OCI-LY1 (cell line): ENCODE measurements at regions not wholly inside any gene's neighbourhood (a gene's known extent, or its start where the extent isn't known, plus 50 kb on each side); places are given as distances from the start of the nearest gene placed in this dataset.

Experiments
- H2AFZ ChIP-seq: fragments of 200-600 bp; sonication (generic), shearing (Covaris generic); 2 replicates; pipeline ENCODE4 v1.6.0; 2014; ENCODE audit warnings: antibody characterized with exemption, mild to moderate bottlenecking, low read length
- H3F3A ChIP-seq: fragments of 200-600 bp; sonication (generic), shearing (Covaris generic); 2 replicates; pipeline ENCODE4 v1.6.0; 2014; ENCODE audit warnings: mild to moderate bottlenecking, antibody characterized with exemption, low read length, moderate library complexity; ENCODE audit not compliant: insufficient read depth
- H3K27ac ChIP-seq: fragments of 200-600 bp; sonication (generic); 2 replicates; pipeline ENCODE4 v1.5.1; 2014; ENCODE audit warnings: low read length, mixed run types, mild to moderate bottlenecking, low read depth; ENCODE audit not compliant: poor library complexity, severe bottlenecking
- H3K27me3 ChIP-seq: fragments of 200-600 bp; sonication (generic); 2 replicates; pipeline ENCODE4 v1.6.0; 2014; ENCODE audit warnings: antibody characterized with exemption, mild to moderate bottlenecking, low read length, moderate library complexity; ENCODE audit not compliant: insufficient read depth
- H3K36me3 ChIP-seq: fragments of 200-600 bp; sonication (generic); 2 replicates; pipeline ENCODE4 v1.6.1; 2014; ENCODE audit warnings: mild to moderate bottlenecking, antibody characterized with exemption, low read length, moderate library complexity, mixed read lengths; ENCODE audit not compliant: insufficient read depth
- H3K4me1 ChIP-seq: fragments of 200-600 bp; sonication (generic); 2 replicates; pipeline ENCODE4 v1.5.1; 2014; ENCODE audit warnings: mild to moderate bottlenecking, low read length, moderate library complexity; ENCODE audit not compliant: insufficient read depth, severe bottlenecking
- H3K4me2 ChIP-seq: fragments of 200-600 bp; sonication (generic), shearing (Covaris generic); 2 replicates; pipeline ENCODE4 v1.6.1; 2014; ENCODE audit warnings: low read length
- H3K4me3 ChIP-seq: fragments of 200-600 bp; sonication (generic); 2 replicates; pipeline ENCODE4 v1.5.1; 2014; ENCODE audit warnings: low read length, low read depth, mild to moderate bottlenecking, mixed read lengths; ENCODE audit not compliant: poor library complexity, severe bottlenecking
- H3K79me2 ChIP-seq: fragments of 200-600 bp; shearing (Covaris generic); 2 replicates; pipeline ENCODE4 v1.6.1; 2016; ENCODE audit warnings: mixed run types, low read length, mixed read lengths; ENCODE audit not compliant: insufficient read depth
- H3K9ac ChIP-seq: fragments of 200-600 bp; sonication (generic), shearing (Covaris generic); 2 replicates; pipeline ENCODE4 v1.6.1; 2014; ENCODE audit warnings: mild to moderate bottlenecking, low read length, mixed read lengths
- H3K9me2 ChIP-seq: fragments of 200-600 bp; sonication (generic), shearing (Covaris generic); 2 replicates; pipeline ENCODE4 v1.6.1; 2014; ENCODE audit warnings: low read depth, mild to moderate bottlenecking, low read length, mixed read lengths
- H3K9me3 ChIP-seq: fragments of 200-600 bp; shearing (Covaris generic); 2 replicates; pipeline ENCODE4 v1.6.1; 2014; ENCODE audit warnings: low read length, mixed read lengths
- H4K20me1 ChIP-seq: fragments of 200-600 bp; sonication (generic), shearing (Covaris generic); 2 replicates; pipeline ENCODE4 v1.6.0; 2016; ENCODE audit warnings: mild to moderate bottlenecking, low read length; ENCODE audit not compliant: insufficient read depth
- EZH2 ChIP-seq: fragments of 200-600 bp; sonication (generic), shearing (Covaris generic); IDR thresholded peaks from 2 replicates; pipeline ENCODE4 v1.8.0; 2017; ENCODE audit warnings: borderline replicate concordance, mixed run types, mild to moderate bottlenecking, antibody characterized with exemption, low read length, moderate library complexity, mixed read lengths
- TF ChIP-seq, protein P1 (sequence below): fragments of 200-600 bp; sonication (generic), shearing (Covaris generic); IDR thresholded peaks from 2 replicates; pipeline ENCODE4 v1.5.1; 2017; ENCODE audit warnings: mild to moderate bottlenecking, antibody characterized with exemption, low read length, moderate library complexity, mixed read lengths

- Histone ChIP-seq H3K79me2 (no peaks in the 10 kb centered on the region), H3K27ac (no peak overlapping the region), H3K9me3 (no peaks in the 10 kb centered on the region), H4K20me1 (no peaks in the 10 kb centered on the region), H2AFZ (no peak overlapping the region), H3K36me3 (no peaks in the 10 kb centered on the region), H3K9ac (no peak overlapping the region), H3F3A (no peaks in the 10 kb centered on the region), H3K9me2 (no peaks in the 10 kb centered on the region), H3K27me3 (no peaks in the 10 kb centered on the region), H3K4me1 (no peaks in the 10 kb centered on the region), H3K4me3 (no peak overlapping the region), H3K4me2 (no peak overlapping the region)
- TF ChIP-seq, protein P1, sequence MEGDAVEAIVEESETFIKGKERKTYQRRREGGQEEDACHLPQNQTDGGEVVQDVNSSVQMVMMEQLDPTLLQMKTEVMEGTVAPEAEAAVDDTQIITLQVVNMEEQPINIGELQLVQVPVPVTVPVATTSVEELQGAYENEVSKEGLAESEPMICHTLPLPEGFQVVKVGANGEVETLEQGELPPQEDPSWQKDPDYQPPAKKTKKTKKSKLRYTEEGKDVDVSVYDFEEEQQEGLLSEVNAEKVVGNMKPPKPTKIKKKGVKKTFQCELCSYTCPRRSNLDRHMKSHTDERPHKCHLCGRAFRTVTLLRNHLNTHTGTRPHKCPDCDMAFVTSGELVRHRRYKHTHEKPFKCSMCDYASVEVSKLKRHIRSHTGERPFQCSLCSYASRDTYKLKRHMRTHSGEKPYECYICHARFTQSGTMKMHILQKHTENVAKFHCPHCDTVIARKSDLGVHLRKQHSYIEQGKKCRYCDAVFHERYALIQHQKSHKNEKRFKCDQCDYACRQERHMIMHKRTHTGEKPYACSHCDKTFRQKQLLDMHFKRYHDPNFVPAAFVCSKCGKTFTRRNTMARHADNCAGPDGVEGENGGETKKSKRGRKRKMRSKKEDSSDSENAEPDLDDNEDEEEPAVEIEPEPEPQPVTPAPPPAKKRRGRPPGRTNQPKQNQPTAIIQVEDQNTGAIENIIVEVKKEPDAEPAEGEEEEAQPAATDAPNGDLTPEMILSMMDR = no peak
- no peak for TF ChIP-seq EZH2
Observed at GRCh38 chr3:80190051-80190450, 422.3 kb upstream of the ROBO1 start.

DNA sequence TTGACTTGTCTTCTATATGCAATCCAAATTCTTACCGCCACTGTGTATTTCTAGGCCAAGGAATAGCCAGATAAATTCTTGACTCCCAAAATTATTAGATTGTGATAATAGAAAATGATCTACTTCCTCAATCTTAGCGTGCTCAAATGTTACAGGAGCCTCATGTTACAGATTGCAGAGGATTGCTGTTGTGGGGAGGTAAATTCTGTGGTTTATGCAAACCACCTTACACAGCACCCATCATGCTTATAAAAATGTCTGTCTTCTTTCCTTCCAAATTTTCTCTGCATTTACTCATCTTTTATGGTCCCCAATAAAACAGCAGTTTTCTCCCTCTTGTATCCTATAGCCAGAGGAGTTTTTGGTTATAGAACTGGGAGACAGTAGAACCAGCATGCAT lies 420.2 kb upstream of the ROBO1 start:
- Histone ChIP-seq H3K27me3 (no peaks in the 10 kb centered on the region), H3K9me2 (no peaks in the 10 kb centered on the region)

DNA sequence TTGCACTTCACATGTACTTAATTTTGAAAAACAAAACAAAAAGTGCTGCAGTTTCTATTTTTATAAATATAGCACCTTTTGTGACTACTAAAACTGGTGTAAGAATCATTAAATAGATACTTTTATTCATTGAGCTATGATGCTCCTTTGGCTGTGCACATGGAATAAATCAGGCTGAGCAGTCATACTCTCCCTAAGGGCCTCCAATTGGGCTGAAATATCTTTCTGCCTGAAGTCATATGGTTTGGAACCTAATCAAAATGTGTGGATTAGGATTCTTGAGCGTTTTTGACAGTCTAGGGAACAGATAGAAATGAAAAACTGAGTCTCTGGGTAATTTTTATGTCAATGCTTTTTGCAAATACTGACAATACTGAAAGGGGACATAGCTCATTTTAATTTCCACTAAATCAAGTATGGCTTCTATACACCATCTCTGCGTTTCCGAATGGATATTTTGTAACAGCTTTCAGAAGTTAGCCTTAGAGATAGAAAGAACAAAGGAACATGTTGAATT lies 392.2 kb upstream of the ROBO1 start:
- H3K4me2 ChIP-seq = no peak overlapping the region
- H3K9ac ChIP-seq = no peak overlapping the region
- no peak overlapping the region for H3K27ac ChIP-seq
- no peaks in the 10 kb centered on the region for H3K79me2 ChIP-seq
- no peaks in the 10 kb centered on the region for H3K9me3 ChIP-seq
- no peaks in the 10 kb centered on the region for H3K4me1 ChIP-seq
- H3K4me3 ChIP-seq = no peak overlapping the region
- no peaks in the 10 kb centered on the region for H3K27me3 ChIP-seq
- H4K20me1 ChIP-seq = no peaks in the 10 kb centered on the region
- H2AFZ ChIP-seq = no peak overlapping the region
- no peaks in the 10 kb centered on the region for H3K36me3 ChIP-seq
- TF ChIP-seq, protein P1 = no peak
- TF ChIP-seq EZH2 = no peak
- H3K9me2 ChIP-seq = no peaks in the 10 kb centered on the region
- H3F3A ChIP-seq = no peaks in the 10 kb centered on the region

More for the DNA sequence above, 420.2 kb upstream of the ROBO1 start:
- no peak overlapping the region for H2AFZ ChIP-seq
- no peak overlapping the region for H3K27ac ChIP-seq
- H3K4me3 ChIP-seq = no peak overlapping the region
- H3K36me3 ChIP-seq = no peaks in the 10 kb centered on the region
- H3K79me2 ChIP-seq = no peaks in the 10 kb centered on the region
- H3K9ac ChIP-seq = no peak overlapping the region
- H3K9me3 ChIP-seq = no peaks in the 10 kb centered on the region
- no peak for TF ChIP-seq EZH2
- TF ChIP-seq, protein P1 = no peak
- H3K4me2 ChIP-seq = no peak overlapping the region
- H3F3A ChIP-seq = no peaks in the 10 kb centered on the region
- H3K4me1 ChIP-seq = no peaks in the 10 kb centered on the region
- no peaks in the 10 kb centered on the region for H4K20me1 ChIP-seq
